BE2C (cell line): ENCODE measurements at regions not wholly inside any gene's neighbourhood (a gene's known extent, or its start where the extent isn't known, plus 50 kb on each side); places are given as distances from the start of the nearest gene placed in this dataset.

Experiments
- DNase-seq: peaks from one replicate; pipeline ENCODE4 v3.0.0-alpha.2; 2020
- H3K27me3 ChIP-seq: fragments of 250-450 bp; sonication (Bioruptor Pico); 2 replicates; pipeline ENCODE4 v1.5.1; 2020; ENCODE audit warnings: mild to moderate bottlenecking
- H3K36me3 ChIP-seq: fragments of 250-450 bp; sonication (Bioruptor Pico); 2 replicates; pipeline ENCODE4 v1.5.1; 2020; ENCODE audit warnings: mild to moderate bottlenecking
- H3K4me1 ChIP-seq: fragments of 250-450 bp; sonication (Bioruptor Pico); 2 replicates; pipeline ENCODE4 v1.5.1; 2020
- H3K4me3 ChIP-seq: 2 replicates; pipeline ENCODE4 v1.5.1; 2011; ENCODE audit warnings: low read depth, low read length
- H3K9me3 ChIP-seq: fragments of 250-450 bp; sonication (Bioruptor Pico); 2 replicates; pipeline ENCODE4 v1.5.1; 2020
- TF ChIP-seq, protein P1 (sequence below): IDR thresholded peaks from 2 replicates; pipeline ENCODE4 v1.5.1; 2012; ENCODE audit warnings: mild to moderate bottlenecking, low read depth, low read length

DNA sequence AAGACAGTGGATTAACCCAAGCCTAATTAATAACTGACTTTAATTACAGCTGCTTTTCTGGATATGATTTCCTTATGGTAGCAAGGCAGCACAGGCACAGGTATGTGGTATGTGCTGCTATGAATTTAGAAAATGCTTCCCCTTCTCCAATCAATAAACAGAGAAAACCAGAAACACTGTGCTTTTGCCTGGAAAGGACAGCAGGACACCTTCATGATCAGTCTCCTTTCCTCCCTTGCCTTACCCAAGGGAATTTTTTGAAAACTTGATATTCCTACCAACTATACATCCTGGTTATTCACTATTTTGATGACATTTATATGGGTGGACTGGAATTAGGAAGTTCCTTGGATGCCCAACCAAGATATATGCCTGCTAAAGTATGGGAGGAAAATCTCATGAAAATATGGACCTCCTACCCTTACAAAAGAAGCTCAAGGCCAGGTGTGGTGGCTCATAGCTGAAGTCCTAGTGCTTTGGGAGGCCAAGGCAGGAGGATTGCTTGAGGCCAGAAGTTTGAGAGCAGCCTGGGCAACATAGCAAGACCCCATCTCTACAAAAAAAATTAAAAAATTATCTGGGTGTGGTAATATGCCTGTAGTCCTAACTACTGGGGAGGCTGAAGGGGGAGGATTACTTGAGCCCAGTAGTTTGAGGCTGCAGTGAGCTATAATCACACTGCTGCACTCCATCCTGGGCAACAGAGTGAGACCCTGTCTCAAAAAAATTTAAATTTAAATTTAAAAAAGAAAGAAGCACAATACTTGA, 106.3 kb upstream of the WAC start:
- H3K4me1 ChIP-seq = no peaks in the 10 kb centered on the region
- no peak for DNase-seq
- no peaks in the 10 kb centered on the region for H3K27me3 ChIP-seq
- TF ChIP-seq, protein P1, sequence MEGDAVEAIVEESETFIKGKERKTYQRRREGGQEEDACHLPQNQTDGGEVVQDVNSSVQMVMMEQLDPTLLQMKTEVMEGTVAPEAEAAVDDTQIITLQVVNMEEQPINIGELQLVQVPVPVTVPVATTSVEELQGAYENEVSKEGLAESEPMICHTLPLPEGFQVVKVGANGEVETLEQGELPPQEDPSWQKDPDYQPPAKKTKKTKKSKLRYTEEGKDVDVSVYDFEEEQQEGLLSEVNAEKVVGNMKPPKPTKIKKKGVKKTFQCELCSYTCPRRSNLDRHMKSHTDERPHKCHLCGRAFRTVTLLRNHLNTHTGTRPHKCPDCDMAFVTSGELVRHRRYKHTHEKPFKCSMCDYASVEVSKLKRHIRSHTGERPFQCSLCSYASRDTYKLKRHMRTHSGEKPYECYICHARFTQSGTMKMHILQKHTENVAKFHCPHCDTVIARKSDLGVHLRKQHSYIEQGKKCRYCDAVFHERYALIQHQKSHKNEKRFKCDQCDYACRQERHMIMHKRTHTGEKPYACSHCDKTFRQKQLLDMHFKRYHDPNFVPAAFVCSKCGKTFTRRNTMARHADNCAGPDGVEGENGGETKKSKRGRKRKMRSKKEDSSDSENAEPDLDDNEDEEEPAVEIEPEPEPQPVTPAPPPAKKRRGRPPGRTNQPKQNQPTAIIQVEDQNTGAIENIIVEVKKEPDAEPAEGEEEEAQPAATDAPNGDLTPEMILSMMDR = no peak
- no peak overlapping the region for H3K4me3 ChIP-seq
- no peaks in the 10 kb centered on the region for H3K36me3 ChIP-seq
- H3K9me3 ChIP-seq = no peaks in the 10 kb centered on the region

DNA sequence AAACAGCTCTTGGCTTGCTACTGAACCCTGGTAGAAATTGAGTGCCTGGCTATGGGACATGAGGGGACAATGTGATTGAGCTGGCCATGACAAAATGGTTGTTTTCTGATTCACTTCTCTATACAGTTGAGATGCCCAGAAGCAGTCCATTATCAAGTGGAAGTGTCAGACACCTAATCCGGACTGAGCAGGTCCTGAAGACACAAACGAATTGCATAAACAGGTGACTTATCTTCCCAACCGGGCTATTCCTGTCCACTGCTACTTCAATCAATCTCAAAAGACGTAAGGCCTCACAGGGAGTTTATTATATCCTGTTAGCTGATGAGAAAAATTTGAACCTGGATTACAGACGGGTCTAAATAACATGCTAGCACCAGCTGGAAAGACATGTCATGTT, 105.5 kb upstream of the WAC start:
- no peaks in the 10 kb centered on the region for H3K4me1 ChIP-seq
- no peaks in the 10 kb centered on the region for H3K27me3 ChIP-seq
- H3K4me3 ChIP-seq = no peak overlapping the region
- no peak for DNase-seq
- no peaks in the 10 kb centered on the region for H3K36me3 ChIP-seq
- TF ChIP-seq, protein P1 = no peak
- H3K9me3 ChIP-seq = no peaks in the 10 kb centered on the region

DNA sequence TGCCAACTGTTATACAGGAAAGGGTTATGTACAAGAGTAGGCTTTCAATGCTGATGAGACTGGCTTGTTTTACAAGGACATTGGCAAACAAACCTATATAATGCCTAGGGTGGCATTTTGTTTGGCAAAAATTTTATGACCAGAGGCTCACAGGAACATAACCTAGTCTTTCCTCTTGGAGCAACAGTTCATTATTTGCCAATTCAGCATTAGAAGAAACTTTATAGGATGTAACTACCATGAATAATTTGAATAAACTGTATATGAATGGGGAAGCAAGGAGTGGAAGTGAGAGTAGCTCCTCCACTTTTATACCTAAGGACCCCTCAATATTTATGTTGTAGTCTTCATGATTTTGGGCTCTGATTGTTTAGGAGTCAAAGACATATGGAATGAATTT, 103.9 kb upstream of the WAC start:
- DNase-seq = no peak
- Histone ChIP-seq H3K9me3 (no peaks in the 10 kb centered on the region), H3K4me3 (no peak overlapping the region), H3K27me3 (no peaks in the 10 kb centered on the region), H3K4me1 (no peaks in the 10 kb centered on the region), H3K36me3 (no peaks in the 10 kb centered on the region)
- TF ChIP-seq, protein P1 = no peak

DNA sequence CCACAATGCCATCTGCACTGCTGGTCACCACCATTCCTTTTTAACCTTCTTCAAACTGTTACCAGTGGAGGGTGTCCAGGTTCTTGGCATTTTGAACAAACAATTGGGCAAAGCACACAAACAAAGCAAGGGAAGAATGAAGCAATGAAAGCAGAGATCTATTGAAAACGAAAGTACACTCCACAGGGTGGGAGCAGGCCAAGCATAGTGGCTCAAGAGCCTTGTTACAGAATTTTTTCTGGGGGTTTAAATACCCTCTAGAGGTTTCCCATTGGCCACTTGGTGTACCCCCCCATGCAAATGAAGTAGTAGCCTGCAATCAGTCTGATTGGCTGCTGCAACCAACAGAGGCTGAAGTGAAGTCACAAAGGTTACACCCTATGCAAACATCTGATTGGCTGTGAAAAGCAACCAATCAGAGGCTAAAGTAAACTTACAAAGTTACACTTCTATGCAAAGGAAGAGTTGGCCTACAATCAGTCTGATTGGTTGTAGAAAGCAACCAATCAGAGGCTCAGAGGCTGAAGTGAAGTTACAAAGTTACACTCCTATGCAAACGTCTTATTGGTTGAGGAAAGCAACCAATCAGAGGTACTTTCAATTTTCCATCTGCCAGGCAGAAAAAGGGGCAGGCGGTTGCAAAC, 103.2 kb upstream of the WAC start:
- TF ChIP-seq, protein P1 = no peak
- DNase-seq = peak; percentile 8
- Histone ChIP-seq H3K4me1 (no peaks in the 10 kb centered on the region), H3K4me3 (no peak overlapping the region), H3K9me3 (no peaks in the 10 kb centered on the region), H3K27me3 (no peaks in the 10 kb centered on the region), H3K36me3 (no peaks in the 10 kb centered on the region)

DNA sequence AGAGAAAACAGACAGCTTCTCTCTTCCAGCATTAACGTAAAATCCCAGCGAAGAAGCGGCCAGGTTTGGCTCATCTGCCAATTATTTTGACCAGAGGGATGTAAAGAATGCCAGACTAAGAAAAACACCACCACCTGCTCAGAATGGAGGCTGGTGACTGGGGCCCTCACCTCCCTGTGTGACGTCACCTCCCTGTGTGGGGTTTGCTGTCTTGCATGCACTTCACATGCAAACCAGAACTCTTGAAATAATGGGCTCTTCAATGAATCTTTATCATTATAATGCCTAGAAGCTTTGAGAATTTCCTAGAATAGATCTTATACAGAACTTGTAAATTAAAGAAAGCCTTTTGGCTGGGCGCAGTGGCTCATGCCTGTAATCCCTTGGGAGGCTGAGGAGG, 101.8 kb upstream of the WAC start:
- Histone ChIP-seq H3K27me3 (no peaks in the 10 kb centered on the region), H3K36me3 (no peaks in the 10 kb centered on the region), H3K9me3 (no peaks in the 10 kb centered on the region), H3K4me1 (no peaks in the 10 kb centered on the region), H3K4me3 (no peak overlapping the region)
- DNase-seq = no peak
- TF ChIP-seq, protein P1 = no peak

DNA sequence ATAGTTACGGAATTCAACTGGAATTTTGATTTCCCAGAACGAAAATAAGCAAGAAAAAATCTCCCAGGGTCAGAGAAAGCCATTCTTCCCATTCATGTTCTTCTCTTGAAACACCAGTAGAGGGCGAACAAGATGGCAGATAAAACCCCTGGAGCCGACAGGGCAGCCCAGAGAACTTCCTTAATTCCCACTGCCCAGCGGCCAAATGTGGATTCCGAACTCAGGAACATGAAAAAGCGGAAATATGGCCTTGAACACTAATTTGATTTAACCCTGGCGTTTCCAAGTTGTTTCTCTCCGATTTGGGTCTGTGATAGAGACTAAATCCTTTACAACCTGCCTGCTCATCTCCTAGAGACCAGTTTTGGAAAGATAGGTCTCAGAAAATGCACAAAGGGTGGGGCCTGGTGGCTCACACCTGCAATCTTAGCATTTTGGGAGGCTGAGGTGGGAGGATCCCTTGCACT, 100.7 kb upstream of the WAC start:
- no peaks in the 10 kb centered on the region for H3K4me1 ChIP-seq
- H3K9me3 ChIP-seq = no peaks in the 10 kb centered on the region
- no peaks in the 10 kb centered on the region for H3K36me3 ChIP-seq
- TF ChIP-seq, protein P1 = peak; percentile 86
- peak overlapping the region; percentile 38 for H3K4me3 ChIP-seq
- DNase-seq = peak; percentile 59
- no peaks in the 10 kb centered on the region for H3K27me3 ChIP-seq
